H1 (cell line): ENCODE measurements at regions not wholly inside any gene's neighbourhood (a gene's known extent, or its start where the extent isn't known, plus 50 kb on each side); places are given as distances from the start of the nearest gene placed in this dataset.

Experiments
- CTCF ChIA-PET: fragments of 300-600 bp; sonication (Branson Sonifier 250); formaldehyde crosslinking; loops from one replicate; lab custom pipeline; 2021; ENCODE audit not compliant: partially characterized antibody; lab: Charles Lee
- POLR2A ChIA-PET: fragments of 300-600 bp; sonication (Branson Sonifier 250); formaldehyde crosslinking; loops from one replicate; lab custom pipeline; 2021; ENCODE audit warnings: inconsistent platforms; ENCODE audit not compliant: partially characterized antibody; lab: Charles Lee
- DNase-seq, 2 experiments: peaks; one replicate each; pipeline versions ENCODE4 v3.0.0 to v3.0.0-alpha.2; 2010 to 2022; ENCODE audit warnings: low spot score in 2 of 2, low read depth in 1 of 2, mixed read lengths in 1 of 2
- FAIRE-seq: peaks from 2 replicates; lab custom pipeline; 2011; peaks lifted over from hg19 to GRCh38; lab: Jason Lieb, UNC
- H2AFZ ChIP-seq: 2 replicates; pipeline ENCODE4 v1.8.1; 2012; ENCODE audit warnings: low read length, inconsistent platforms
- H2AK5ac ChIP-seq: 2 replicates; pipeline ENCODE4 v1.6.1; 2013; ENCODE audit warnings: low read depth, low read length
- H2BK120ac ChIP-seq: replicated peaks from 2 replicates; pipeline ENCODE3; 2013; ENCODE audit warnings: low read depth, low read length, inconsistent platforms
- H2BK12ac ChIP-seq: 2 replicates; pipeline ENCODE4 v1.6.1; 2013; ENCODE audit warnings: low read depth, low read length
- H2BK15ac ChIP-seq: 2 replicates; pipeline ENCODE4 v1.6.1; 2013; ENCODE audit warnings: low read length
- H2BK20ac ChIP-seq: 2 replicates; pipeline ENCODE4 v1.6.1; 2013; ENCODE audit warnings: low read length
- H2BK5ac ChIP-seq: 2 replicates; pipeline ENCODE4 v1.6.1; 2013; ENCODE audit warnings: low read depth, low read length
- H3K14ac ChIP-seq: 2 replicates; pipeline ENCODE4 v1.6.1; 2013; ENCODE audit warnings: inconsistent platforms; ENCODE audit not compliant: insufficient read length
- H3K18ac ChIP-seq: 2 replicates; pipeline ENCODE4 v1.6.1; 2013; ENCODE audit warnings: low read length; ENCODE audit errors: extremely low read depth
- H3K23ac ChIP-seq: 2 replicates; pipeline ENCODE4 v1.6.1; 2013; ENCODE audit warnings: inconsistent platforms; ENCODE audit not compliant: insufficient read length
- H3K23me2 ChIP-seq: 2 replicates; pipeline ENCODE4 v1.6.1; 2013; ENCODE audit warnings: low read depth, low read length
- H3K27ac ChIP-seq: 2 replicates; pipeline ENCODE4 v1.6.1; 2011; ENCODE audit warnings: low read depth, low read length, inconsistent platforms
- H3K27me3 ChIP-seq, 4 experiments: replicated peaks in 1 of 4; 1 replicate in 1 of 4; 2 replicates in 3 of 4; pipeline versions ENCODE4 v1.6.1 to v1.8.1; 2011 to 2013; ENCODE audit warnings: low read length in 3 of 4, mild to moderate bottlenecking in 3 of 4, inconsistent platforms in 2 of 4, mixed read lengths in 2 of 4, moderate library complexity in 1 of 4; ENCODE audit not compliant: control insufficient read depth in 3 of 4, insufficient read depth in 3 of 4; ENCODE audit errors: extremely low read depth in 1 of 4
- H3K36me3 ChIP-seq, 4 experiments: 2 replicates each; pipeline versions ENCODE4 v1.6.1 to v1.8.1; 2011 to 2013; ENCODE audit warnings: mild to moderate bottlenecking in 4 of 4, low read length in 3 of 4, moderate library complexity in 2 of 4, control low read depth in 1 of 4, inconsistent platforms in 1 of 4; ENCODE audit not compliant: insufficient read depth in 4 of 4, control insufficient read depth in 2 of 4
- H3K4ac ChIP-seq: replicated peaks from 2 replicates; pipeline ENCODE3; 2013; ENCODE audit warnings: low read length, low read depth, mixed read lengths, inconsistent platforms; ENCODE audit not compliant: insufficient read length
- H3K4me1 ChIP-seq, 4 experiments: replicated peaks in 1 of 4; 1 replicate in 1 of 4; 2 replicates in 3 of 4; pipeline versions ENCODE4 v1.6.1 to v1.8.1; 2011 to 2013; ENCODE audit warnings: low read length in 3 of 4, inconsistent platforms in 2 of 4, mixed read lengths in 1 of 4; ENCODE audit not compliant: insufficient read depth in 4 of 4, control insufficient read depth in 3 of 4
- H3K4me2 ChIP-seq, 2 experiments: 2 replicates each; pipeline versions ENCODE4 v1.6.1 to v1.8.1; 2011 to 2013; ENCODE audit warnings: low read depth in 2 of 2, low read length in 2 of 2, control low read depth in 1 of 2, inconsistent platforms in 1 of 2, mild to moderate bottlenecking in 1 of 2; ENCODE audit not compliant: insufficient read depth in 1 of 2
- H3K4me3 ChIP-seq, 4 experiments: fragments of 200-600, 300-600 bp in 1 of 4; sonication (generic), shearing (Covaris generic), sonication (Bioruptor Twin) in 1 of 4; 2 replicates each; pipeline versions ENCODE4 v1.5.1 to v1.8.1; 2011 to 2016; ENCODE audit warnings: low read length in 4 of 4, low read depth in 3 of 4, control low read depth in 2 of 4, inconsistent platforms in 2 of 4, mild to moderate bottlenecking in 2 of 4, mixed read lengths in 1 of 4, moderate library complexity in 1 of 4; ENCODE audit not compliant: insufficient read depth in 2 of 4; ENCODE audit errors: extremely low read depth in 1 of 4
- H3K56ac ChIP-seq: replicated peaks from 2 replicates; pipeline ENCODE3; 2013; ENCODE audit warnings: low read depth, mild to moderate bottlenecking, mixed read lengths, low read length, inconsistent platforms; ENCODE audit not compliant: insufficient read length
- H3K79me1 ChIP-seq: 2 replicates; pipeline ENCODE4 v1.6.1; 2013; ENCODE audit warnings: low read depth, low read length, control low read depth
- H3K79me2 ChIP-seq, 2 experiments: 2 replicates each; pipeline versions ENCODE4 v1.6.1 to v1.8.1; 2012 to 2013; ENCODE audit warnings: low read length in 2 of 2, mild to moderate bottlenecking in 2 of 2, inconsistent platforms in 1 of 2; ENCODE audit not compliant: insufficient read depth in 2 of 2, control insufficient read depth in 1 of 2
- H3K9ac ChIP-seq, 4 experiments: replicated peaks in 1 of 4; 1 replicate in 1 of 4; 2 replicates in 3 of 4; pipeline versions ENCODE4 v1.6.1 to v1.8.1; 2011 to 2013; ENCODE audit warnings: low read depth in 3 of 4, low read length in 3 of 4, control low read depth in 2 of 4, mild to moderate bottlenecking in 2 of 4, moderate library complexity in 2 of 4, inconsistent platforms in 1 of 4; ENCODE audit errors: extremely low read depth in 1 of 4
- H3K9me3 ChIP-seq, 2 experiments: 2 replicates each; pipeline versions ENCODE4 v1.6.1 to v1.8.1; 2012 to 2013; ENCODE audit warnings: mild to moderate bottlenecking in 2 of 2, moderate library complexity in 2 of 2, control low read depth in 1 of 2, inconsistent platforms in 1 of 2, low read depth in 1 of 2, low read length in 1 of 2, mixed read lengths in 1 of 2; ENCODE audit not compliant: insufficient read depth in 2 of 2
- H4K20me1 ChIP-seq, 2 experiments: replicated peaks in 1 of 2; 2 replicates each; pipeline versions ENCODE3 to v1.8.1; 2011 to 2013; ENCODE audit warnings: inconsistent platforms in 2 of 2, low read length in 2 of 2, mild to moderate bottlenecking in 1 of 2; ENCODE audit not compliant: insufficient read depth in 2 of 2, control insufficient read depth in 1 of 2
- H4K5ac ChIP-seq: 2 replicates; pipeline ENCODE4 v1.6.1; 2013; ENCODE audit warnings: low read length, low read depth, mixed read lengths, inconsistent platforms; ENCODE audit not compliant: insufficient read length
- H4K8ac ChIP-seq: 2 replicates; pipeline ENCODE4 v1.8.0; 2013; ENCODE audit warnings: mild to moderate bottlenecking, moderate library complexity, low read length, inconsistent platforms; ENCODE audit not compliant: insufficient read depth; ENCODE audit errors: extremely low read depth
- H4K91ac ChIP-seq: replicated peaks from 2 replicates; pipeline ENCODE3; 2013; ENCODE audit warnings: low read length, mixed read lengths, inconsistent platforms; ENCODE audit not compliant: insufficient read length
- BACH1 ChIP-seq: IDR thresholded peaks from 2 replicates; pipeline ENCODE4 v1.6.1; 2012; ENCODE audit warnings: low read length, improper control_type of control experiment
- TF ChIP-seq, protein P1 (sequence below): fragments of 300-600 bp; sonication (generic); IDR thresholded peaks from 2 replicates; pipeline ENCODE4 v1.7.1; 2012; ENCODE audit warnings: low read length, moderate library complexity, mild to moderate bottlenecking, inconsistent platforms; ENCODE audit not compliant: insufficient replicate concordance

DNA sequence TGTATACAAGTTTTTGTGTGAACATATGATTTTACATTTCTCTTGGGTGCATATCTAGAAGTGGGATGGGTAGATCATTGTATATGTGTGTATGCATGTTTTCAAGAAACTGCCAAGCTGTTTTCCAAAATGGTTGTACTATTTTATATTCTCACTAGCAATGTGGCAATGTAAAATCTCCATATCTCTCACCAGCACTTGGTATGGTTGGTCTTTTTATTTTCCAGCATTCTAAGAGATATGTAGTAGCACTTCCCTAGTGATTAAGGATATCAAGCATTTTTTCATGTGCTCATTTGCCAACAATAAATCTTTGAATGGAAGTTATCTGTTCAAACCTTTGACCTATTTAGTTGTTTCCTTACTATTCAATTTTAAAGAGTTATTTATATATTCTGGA is 310.7 kb downstream of the ZNF326 start:
- Histone ChIP-seq H4K5ac (no peak overlapping the region), H2BK120ac (no peak overlapping the region), H3K4me3 (no peak overlapping the region), H3K56ac (no peak overlapping the region), H2BK15ac (no peak overlapping the region), H3K27ac (no peak overlapping the region), H2BK5ac (no peak overlapping the region), H3K23me2 (no peaks in the 10 kb centered on the region), H2BK12ac (no peak overlapping the region), H2BK20ac (no peak overlapping the region), H3K4ac (no peak overlapping the region), H3K9me3 (0 out of 4 replicates have a peak, but pooled peaks cover 0 to 4% of the 10 kb centered on the region in 2 experiments), H3K79me2 (no peaks in the 10 kb centered on the region), H3K18ac (no peak overlapping the region), H4K91ac (no peak overlapping the region), H3K9ac (no peak overlapping the region), H2AFZ (no peak overlapping the region), H3K4me1 (no peaks in the 10 kb centered on the region), H3K79me1 (no peaks in the 10 kb centered on the region), H3K36me3 (no peaks in the 10 kb centered on the region), H4K20me1 (no peaks in the 10 kb centered on the region), H3K27me3 (no peaks in the 10 kb centered on the region), H3K14ac (no peak overlapping the region), H4K8ac (no peak overlapping the region), H2AK5ac (no peak overlapping the region), H3K23ac (no peak overlapping the region), H3K4me2 (no peak overlapping the region)
- FAIRE-seq, result no peak
- ChIA-PET POLR2A (no interaction called here), CTCF (no interaction called here)
- no peak for DNase-seq
- no peak for TF ChIP-seq BACH1
- TF ChIP-seq, protein P1, sequence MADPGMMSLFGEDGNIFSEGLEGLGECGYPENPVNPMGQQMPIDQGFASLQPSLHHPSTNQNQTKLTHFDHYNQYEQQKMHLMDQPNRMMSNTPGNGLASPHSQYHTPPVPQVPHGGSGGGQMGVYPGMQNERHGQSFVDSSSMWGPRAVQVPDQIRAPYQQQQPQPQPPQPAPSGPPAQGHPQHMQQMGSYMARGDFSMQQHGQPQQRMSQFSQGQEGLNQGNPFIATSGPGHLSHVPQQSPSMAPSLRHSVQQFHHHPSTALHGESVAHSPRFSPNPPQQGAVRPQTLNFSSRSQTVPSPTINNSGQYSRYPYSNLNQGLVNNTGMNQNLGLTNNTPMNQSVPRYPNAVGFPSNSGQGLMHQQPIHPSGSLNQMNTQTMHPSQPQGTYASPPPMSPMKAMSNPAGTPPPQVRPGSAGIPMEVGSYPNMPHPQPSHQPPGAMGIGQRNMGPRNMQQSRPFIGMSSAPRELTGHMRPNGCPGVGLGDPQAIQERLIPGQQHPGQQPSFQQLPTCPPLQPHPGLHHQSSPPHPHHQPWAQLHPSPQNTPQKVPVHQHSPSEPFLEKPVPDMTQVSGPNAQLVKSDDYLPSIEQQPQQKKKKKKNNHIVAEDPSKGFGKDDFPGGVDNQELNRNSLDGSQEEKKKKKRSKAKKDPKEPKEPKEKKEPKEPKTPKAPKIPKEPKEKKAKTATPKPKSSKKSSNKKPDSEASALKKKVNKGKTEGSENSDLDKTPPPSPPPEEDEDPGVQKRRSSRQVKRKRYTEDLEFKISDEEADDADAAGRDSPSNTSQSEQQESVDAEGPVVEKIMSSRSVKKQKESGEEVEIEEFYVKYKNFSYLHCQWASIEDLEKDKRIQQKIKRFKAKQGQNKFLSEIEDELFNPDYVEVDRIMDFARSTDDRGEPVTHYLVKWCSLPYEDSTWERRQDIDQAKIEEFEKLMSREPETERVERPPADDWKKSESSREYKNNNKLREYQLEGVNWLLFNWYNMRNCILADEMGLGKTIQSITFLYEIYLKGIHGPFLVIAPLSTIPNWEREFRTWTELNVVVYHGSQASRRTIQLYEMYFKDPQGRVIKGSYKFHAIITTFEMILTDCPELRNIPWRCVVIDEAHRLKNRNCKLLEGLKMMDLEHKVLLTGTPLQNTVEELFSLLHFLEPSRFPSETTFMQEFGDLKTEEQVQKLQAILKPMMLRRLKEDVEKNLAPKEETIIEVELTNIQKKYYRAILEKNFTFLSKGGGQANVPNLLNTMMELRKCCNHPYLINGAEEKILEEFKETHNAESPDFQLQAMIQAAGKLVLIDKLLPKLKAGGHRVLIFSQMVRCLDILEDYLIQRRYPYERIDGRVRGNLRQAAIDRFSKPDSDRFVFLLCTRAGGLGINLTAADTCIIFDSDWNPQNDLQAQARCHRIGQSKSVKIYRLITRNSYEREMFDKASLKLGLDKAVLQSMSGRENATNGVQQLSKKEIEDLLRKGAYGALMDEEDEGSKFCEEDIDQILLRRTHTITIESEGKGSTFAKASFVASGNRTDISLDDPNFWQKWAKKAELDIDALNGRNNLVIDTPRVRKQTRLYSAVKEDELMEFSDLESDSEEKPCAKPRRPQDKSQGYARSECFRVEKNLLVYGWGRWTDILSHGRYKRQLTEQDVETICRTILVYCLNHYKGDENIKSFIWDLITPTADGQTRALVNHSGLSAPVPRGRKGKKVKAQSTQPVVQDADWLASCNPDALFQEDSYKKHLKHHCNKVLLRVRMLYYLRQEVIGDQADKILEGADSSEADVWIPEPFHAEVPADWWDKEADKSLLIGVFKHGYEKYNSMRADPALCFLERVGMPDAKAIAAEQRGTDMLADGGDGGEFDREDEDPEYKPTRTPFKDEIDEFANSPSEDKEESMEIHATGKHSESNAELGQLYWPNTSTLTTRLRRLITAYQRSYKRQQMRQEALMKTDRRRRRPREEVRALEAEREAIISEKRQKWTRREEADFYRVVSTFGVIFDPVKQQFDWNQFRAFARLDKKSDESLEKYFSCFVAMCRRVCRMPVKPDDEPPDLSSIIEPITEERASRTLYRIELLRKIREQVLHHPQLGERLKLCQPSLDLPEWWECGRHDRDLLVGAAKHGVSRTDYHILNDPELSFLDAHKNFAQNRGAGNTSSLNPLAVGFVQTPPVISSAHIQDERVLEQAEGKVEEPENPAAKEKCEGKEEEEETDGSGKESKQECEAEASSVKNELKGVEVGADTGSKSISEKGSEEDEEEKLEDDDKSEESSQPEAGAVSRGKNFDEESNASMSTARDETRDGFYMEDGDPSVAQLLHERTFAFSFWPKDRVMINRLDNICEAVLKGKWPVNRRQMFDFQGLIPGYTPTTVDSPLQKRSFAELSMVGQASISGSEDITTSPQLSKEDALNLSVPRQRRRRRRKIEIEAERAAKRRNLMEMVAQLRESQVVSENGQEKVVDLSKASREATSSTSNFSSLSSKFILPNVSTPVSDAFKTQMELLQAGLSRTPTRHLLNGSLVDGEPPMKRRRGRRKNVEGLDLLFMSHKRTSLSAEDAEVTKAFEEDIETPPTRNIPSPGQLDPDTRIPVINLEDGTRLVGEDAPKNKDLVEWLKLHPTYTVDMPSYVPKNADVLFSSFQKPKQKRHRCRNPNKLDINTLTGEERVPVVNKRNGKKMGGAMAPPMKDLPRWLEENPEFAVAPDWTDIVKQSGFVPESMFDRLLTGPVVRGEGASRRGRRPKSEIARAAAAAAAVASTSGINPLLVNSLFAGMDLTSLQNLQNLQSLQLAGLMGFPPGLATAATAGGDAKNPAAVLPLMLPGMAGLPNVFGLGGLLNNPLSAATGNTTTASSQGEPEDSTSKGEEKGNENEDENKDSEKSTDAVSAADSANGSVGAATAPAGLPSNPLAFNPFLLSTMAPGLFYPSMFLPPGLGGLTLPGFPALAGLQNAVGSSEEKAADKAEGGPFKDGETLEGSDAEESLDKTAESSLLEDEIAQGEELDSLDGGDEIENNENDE, result no peak
